ENCODE measurements at regions not wholly inside any gene's neighbourhood (a gene's known extent, or its start where the extent isn't known, plus 50 kb on each side); places are given as distances from the start of the nearest gene placed in this dataset.

- TF ChIP-seq CTCF (IDR thresholded peaks at IDR 0.05) (no peak), POLR2A (IDR thresholded peaks at IDR 0.05) (no peak)
Observed at GRCh38 chr5:2012885-2013284, 130.2 kb upstream of the IRX4 start.

Data from body of pancreas (tissue), 4 donors.